ENCODE measurements at regions not wholly inside any gene's neighbourhood (a gene's known extent, or its start where the extent isn't known, plus 50 kb on each side); places are given as distances from the start of the nearest gene placed in this dataset.

DNA sequence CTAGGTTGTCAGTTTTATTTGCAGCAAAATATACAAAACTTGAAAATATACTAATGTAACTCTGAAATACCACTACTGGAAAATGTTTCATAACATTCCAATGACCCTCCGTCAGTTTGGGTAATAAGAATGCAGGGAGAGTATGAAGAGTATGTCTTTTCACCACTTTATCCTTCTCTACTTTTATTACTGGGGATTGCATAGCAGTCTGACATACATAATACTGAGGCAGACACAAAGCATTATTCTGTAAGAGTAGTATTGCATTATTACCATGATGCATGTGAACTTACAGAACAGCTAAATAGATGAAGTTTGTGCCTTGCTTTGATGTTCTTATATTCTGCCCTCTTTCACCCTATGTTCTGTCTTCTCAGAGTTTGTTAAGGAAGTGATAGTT lies 151.8 kb upstream of the TPK1 start:
- TF ChIP-seq CTCF (IDR thresholded peaks at IDR 0.05) (no peak), POLR2A (IDR thresholded peaks at IDR 0.05) (no peak)

Measured in right lobe of liver (tissue), 4 donors.